DOHH2 (cell line): ENCODE measurements at regions not wholly inside any gene's neighbourhood (a gene's known extent, or its start where the extent isn't known, plus 50 kb on each side); places are given as distances from the start of the nearest gene placed in this dataset.

Source experiments
- H3F3A ChIP-seq: fragments of 200-600 bp; sonication (generic), shearing (Covaris generic); 2 replicates; pipeline ENCODE4 v1.6.0; 2016; ENCODE audit warnings: antibody characterized with exemption, mild to moderate bottlenecking; ENCODE audit not compliant: control insufficient read depth, insufficient read depth
- H3K27ac ChIP-seq: fragments of 200-600 bp; sonication (generic); 2 replicates; pipeline ENCODE4 v1.5.1; 2014; ENCODE audit warnings: low read depth, mild to moderate bottlenecking, low read length, moderate library complexity
- H3K27me3 ChIP-seq: fragments of 200-600 bp; sonication (generic); 2 replicates; pipeline ENCODE4 v1.6.1; 2014; ENCODE audit warnings: mild to moderate bottlenecking, low read length, mixed read lengths; ENCODE audit not compliant: control insufficient read depth
- H3K36me3 ChIP-seq: fragments of 200-600 bp; sonication (generic); 2 replicates; pipeline ENCODE4 v1.6.1; 2014; ENCODE audit warnings: mild to moderate bottlenecking, low read length, moderate library complexity, mixed read lengths; ENCODE audit not compliant: control insufficient read depth
- H3K4me1 ChIP-seq: fragments of 200-600 bp; sonication (generic); 2 replicates; pipeline ENCODE4 v1.6.1; 2014; ENCODE audit warnings: mild to moderate bottlenecking, low read length, mixed read lengths; ENCODE audit not compliant: control insufficient read depth
- H3K4me2 ChIP-seq: fragments of 200-600 bp; sonication (generic); 2 replicates; pipeline ENCODE4 v1.6.0; 2014; ENCODE audit warnings: mild to moderate bottlenecking, low read length, moderate library complexity
- H3K4me3 ChIP-seq: fragments of 200-600 bp; sonication (generic); 2 replicates; pipeline ENCODE4 v1.5.1; 2014; ENCODE audit warnings: mild to moderate bottlenecking, low read length, mixed read lengths
- H3K79me2 ChIP-seq: fragments of 200-600 bp; sonication (generic); 2 replicates; pipeline ENCODE4 v1.6.1; 2014; ENCODE audit warnings: mild to moderate bottlenecking, low read length, mixed read lengths; ENCODE audit not compliant: control insufficient read depth
- H3K9me2 ChIP-seq: fragments of 200-600 bp; sonication (generic); replicated peaks from 2 replicates; pipeline ENCODE4 v1.6.1; 2014; ENCODE audit warnings: mild to moderate bottlenecking, low read length, mixed read lengths; ENCODE audit not compliant: control insufficient read depth
- H3K9me3 ChIP-seq: fragments of 200-600 bp; sonication (generic); 2 replicates; pipeline ENCODE4 v1.6.1; 2014; ENCODE audit warnings: antibody characterized with exemption, low read length, mixed read lengths; ENCODE audit not compliant: control insufficient read depth, insufficient read depth
- H4K20me1 ChIP-seq: fragments of 200-600 bp; sonication (generic); 2 replicates; pipeline ENCODE4 v1.6.0; 2014; ENCODE audit warnings: low read depth, mild to moderate bottlenecking, antibody characterized with exemption, low read length, moderate library complexity; ENCODE audit not compliant: control insufficient read depth, insufficient read depth
- EZH2phosphoT487 ChIP-seq: fragments of 200-600 bp; sonication (generic); IDR thresholded peaks from 2 replicates; pipeline ENCODE4 v1.6.1; 2017; ENCODE audit warnings: borderline replicate concordance, mild to moderate bottlenecking, antibody characterized with exemption, low read length, moderate library complexity, mixed read lengths
- TF ChIP-seq, protein P1 (sequence below): fragments of 200-600 bp; sonication (generic); IDR thresholded peaks from one replicate; pipeline ENCODE4 v1.5.1; 2014; ENCODE audit warnings: antibody characterized with exemption, mild to moderate bottlenecking, low read depth, low read length; ENCODE audit not compliant: poor library complexity, severe bottlenecking

DNA sequence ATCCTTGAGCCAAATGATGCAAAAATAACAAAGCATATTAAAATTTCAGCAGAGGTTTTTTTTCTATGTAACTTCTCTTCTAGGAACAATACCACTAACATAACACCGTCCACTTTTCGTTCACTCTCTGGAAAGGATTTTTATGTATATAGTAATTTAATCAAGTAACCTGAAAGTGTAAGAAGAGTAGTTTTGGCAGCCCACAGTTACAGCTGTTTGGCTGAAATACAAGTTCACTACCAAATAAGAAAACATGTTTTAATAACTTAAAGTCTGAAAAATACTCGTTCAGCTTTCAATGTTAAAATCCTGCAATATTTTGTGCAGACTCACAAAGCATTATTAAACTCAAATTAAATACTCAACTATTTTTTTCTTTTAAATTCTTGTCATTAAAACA is 896.8 kb upstream of the ADGRL4 start:
- no peaks in the 10 kb centered on the region for H3K79me2 ChIP-seq
- no peaks in the 10 kb centered on the region for H3K9me2 ChIP-seq
- no peaks in the 10 kb centered on the region for H3F3A ChIP-seq
- no peaks in the 10 kb centered on the region for H3K9me3 ChIP-seq
- H3K4me3 ChIP-seq: no peak overlapping the region
- H3K36me3 ChIP-seq: no peaks in the 10 kb centered on the region
- TF ChIP-seq, protein P1, sequence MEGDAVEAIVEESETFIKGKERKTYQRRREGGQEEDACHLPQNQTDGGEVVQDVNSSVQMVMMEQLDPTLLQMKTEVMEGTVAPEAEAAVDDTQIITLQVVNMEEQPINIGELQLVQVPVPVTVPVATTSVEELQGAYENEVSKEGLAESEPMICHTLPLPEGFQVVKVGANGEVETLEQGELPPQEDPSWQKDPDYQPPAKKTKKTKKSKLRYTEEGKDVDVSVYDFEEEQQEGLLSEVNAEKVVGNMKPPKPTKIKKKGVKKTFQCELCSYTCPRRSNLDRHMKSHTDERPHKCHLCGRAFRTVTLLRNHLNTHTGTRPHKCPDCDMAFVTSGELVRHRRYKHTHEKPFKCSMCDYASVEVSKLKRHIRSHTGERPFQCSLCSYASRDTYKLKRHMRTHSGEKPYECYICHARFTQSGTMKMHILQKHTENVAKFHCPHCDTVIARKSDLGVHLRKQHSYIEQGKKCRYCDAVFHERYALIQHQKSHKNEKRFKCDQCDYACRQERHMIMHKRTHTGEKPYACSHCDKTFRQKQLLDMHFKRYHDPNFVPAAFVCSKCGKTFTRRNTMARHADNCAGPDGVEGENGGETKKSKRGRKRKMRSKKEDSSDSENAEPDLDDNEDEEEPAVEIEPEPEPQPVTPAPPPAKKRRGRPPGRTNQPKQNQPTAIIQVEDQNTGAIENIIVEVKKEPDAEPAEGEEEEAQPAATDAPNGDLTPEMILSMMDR: no peak
- TF ChIP-seq EZH2phosphoT487: no peak
- H3K4me2 ChIP-seq: no peak overlapping the region
- no peaks in the 10 kb centered on the region for H3K27me3 ChIP-seq
- H4K20me1 ChIP-seq: no peaks in the 10 kb centered on the region
- no peaks in the 10 kb centered on the region for H3K4me1 ChIP-seq
- H3K27ac ChIP-seq: no peak overlapping the region

DNA sequence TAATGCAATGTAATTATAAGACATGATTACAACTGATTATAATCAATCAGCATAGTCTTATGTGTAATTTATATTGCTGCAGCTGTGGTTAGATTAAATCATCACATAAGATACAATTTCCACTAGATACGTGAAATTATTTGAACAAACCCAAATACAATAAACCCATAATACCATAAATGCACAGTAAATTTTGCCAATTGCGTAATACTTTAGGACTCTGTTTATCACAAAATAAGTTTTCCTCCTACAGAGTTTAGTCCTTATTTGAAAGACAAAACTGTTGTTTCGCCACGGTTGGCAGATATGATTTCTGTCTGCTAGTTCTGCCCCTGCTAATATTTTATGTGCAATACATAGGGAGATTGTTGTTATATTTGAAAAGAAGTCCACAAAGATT is 895.9 kb upstream of the ADGRL4 start:
- Histone ChIP-seq H3K4me3 (no peak overlapping the region), H3K27me3 (no peaks in the 10 kb centered on the region), H3K27ac (no peak overlapping the region), H3K79me2 (no peaks in the 10 kb centered on the region), H4K20me1 (no peaks in the 10 kb centered on the region), H3K36me3 (no peaks in the 10 kb centered on the region), H3K4me2 (no peak overlapping the region), H3K9me2 (no peaks in the 10 kb centered on the region), H3K9me3 (no peaks in the 10 kb centered on the region), H3K4me1 (no peaks in the 10 kb centered on the region), H3F3A (no peaks in the 10 kb centered on the region)
- TF ChIP-seq, protein P1: no peak
- no peak for TF ChIP-seq EZH2phosphoT487

DNA sequence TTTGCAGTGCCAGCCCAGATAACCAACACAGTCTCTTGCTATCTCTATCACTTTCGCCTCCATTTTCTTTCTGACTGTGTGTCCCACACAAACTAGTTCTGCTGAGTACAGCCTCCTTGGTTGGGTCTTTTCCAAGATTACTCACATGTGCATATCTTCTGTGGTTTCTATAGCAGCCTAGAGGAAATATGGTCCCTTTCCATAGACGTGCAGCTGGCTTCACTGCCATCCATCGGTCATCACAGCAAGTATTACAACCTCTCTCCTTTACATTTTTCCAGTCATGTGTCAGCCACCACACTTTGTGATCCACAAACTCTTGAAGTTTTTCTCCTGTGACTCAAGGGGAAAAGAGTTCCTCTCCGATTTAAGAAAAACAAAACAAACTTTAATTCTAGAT is 893.4 kb upstream of the ADGRL4 start:
- no peak overlapping the region for H3K4me3 ChIP-seq

More for the DNA sequence above, 893.4 kb upstream of the ADGRL4 start:
- H3K36me3 ChIP-seq: no peaks in the 10 kb centered on the region
- H3K4me1 ChIP-seq: no peaks in the 10 kb centered on the region
- TF ChIP-seq, protein P1: no peak
- no peak for TF ChIP-seq EZH2phosphoT487
- no peaks in the 10 kb centered on the region for H3F3A ChIP-seq
- no peak overlapping the region for H3K27ac ChIP-seq
- no peaks in the 10 kb centered on the region for H3K79me2 ChIP-seq
- H3K27me3 ChIP-seq: no peaks in the 10 kb centered on the region
- no peak overlapping the region for H3K4me2 ChIP-seq
- H4K20me1 ChIP-seq: no peaks in the 10 kb centered on the region
- H3K9me2 ChIP-seq: no peaks in the 10 kb centered on the region
- H3K9me3 ChIP-seq: 0 out of 2 replicates have a peak, but pooled peaks cover 4% of the 10 kb centered on the region
